ENCODE measurements at regions not wholly inside any gene's neighbourhood (a gene's known extent, or its start where the extent isn't known, plus 50 kb on each side); places are given as distances from the start of the nearest gene placed in this dataset.

DNA sequence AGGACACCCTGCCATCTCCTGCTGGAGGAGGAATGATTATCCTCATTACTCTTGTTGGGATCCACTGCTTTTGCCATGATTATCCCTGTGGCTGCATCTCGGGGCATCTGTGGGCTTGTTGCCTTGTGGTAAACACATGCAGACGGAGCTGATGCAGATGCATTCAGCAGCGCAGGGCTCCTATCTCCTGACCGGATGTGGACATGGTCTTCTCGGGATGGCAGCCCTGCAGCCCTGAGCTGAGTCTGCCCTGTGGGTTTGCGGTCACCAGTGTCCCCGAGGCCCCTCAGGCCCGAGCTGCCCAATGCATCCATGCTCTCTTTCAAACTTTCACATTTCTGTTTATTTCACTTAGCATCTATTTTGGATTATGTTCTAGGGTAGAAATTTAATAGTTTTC is 250.4 kb upstream of the IRX1 start:
- TF ChIP-seq, protein P1, sequence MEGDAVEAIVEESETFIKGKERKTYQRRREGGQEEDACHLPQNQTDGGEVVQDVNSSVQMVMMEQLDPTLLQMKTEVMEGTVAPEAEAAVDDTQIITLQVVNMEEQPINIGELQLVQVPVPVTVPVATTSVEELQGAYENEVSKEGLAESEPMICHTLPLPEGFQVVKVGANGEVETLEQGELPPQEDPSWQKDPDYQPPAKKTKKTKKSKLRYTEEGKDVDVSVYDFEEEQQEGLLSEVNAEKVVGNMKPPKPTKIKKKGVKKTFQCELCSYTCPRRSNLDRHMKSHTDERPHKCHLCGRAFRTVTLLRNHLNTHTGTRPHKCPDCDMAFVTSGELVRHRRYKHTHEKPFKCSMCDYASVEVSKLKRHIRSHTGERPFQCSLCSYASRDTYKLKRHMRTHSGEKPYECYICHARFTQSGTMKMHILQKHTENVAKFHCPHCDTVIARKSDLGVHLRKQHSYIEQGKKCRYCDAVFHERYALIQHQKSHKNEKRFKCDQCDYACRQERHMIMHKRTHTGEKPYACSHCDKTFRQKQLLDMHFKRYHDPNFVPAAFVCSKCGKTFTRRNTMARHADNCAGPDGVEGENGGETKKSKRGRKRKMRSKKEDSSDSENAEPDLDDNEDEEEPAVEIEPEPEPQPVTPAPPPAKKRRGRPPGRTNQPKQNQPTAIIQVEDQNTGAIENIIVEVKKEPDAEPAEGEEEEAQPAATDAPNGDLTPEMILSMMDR (conservative IDR thresholded peaks at IDR 0.05; ENCODE audit: low read length) = no peak
- TF ChIP-seq EZH2phosphoT487 (IDR thresholded peaks at IDR 0.05; ENCODE audit: borderline replicate concordance) = no peak

Data from Loucy (cell line).